Lower lobe of right lung (tissue), 2 donors: ENCODE measurements at regions not wholly inside any gene's neighbourhood (a gene's known extent, or its start where the extent isn't known, plus 50 kb on each side); places are given as distances from the start of the nearest gene placed in this dataset.
"Not testable (repeated sequence)": the region's sequence is repeated elsewhere in the genome, so short reads cannot be mapped to it uniquely, and the experiment has no call there.

Source experiments
- ATAC-seq, 2 donors: fragments of 200-7000 bp; cut with Tn5 transposase; one replicate each; pipeline ENCODE4 v1.9.1; 2020 to 2022; ENCODE audit warnings: mild to moderate bottlenecking in 2 of 2, moderate library complexity in 2 of 2
- DNase-seq: peaks from one replicate; pipeline ENCODE4 v3.0.0-alpha.2; 2020
- H3K27ac ChIP-seq: fragments of 200-600 bp; one replicate; pipeline ENCODE4 v1.8.0; 2022
- H3K27me3 ChIP-seq: fragments of 200-600 bp; one replicate; pipeline ENCODE4 v1.8.0; 2022; ENCODE audit warnings: low read depth
- H3K36me3 ChIP-seq: fragments of 200-600 bp; one replicate; pipeline ENCODE4 v1.8.0; 2022; ENCODE audit warnings: mild to moderate bottlenecking
- H3K4me1 ChIP-seq: fragments of 200-600 bp; one replicate; pipeline ENCODE4 v1.8.0; 2022
- H3K4me3 ChIP-seq: fragments of 200-600 bp; one replicate; pipeline ENCODE4 v1.8.0; 2022; ENCODE audit warnings: mild to moderate bottlenecking
- H3K9me3 ChIP-seq: fragments of 200-600 bp; one replicate; pipeline ENCODE4 v1.8.0; 2022
- CTCF ChIP-seq: fragments of 200-600 bp; IDR thresholded peaks from one replicate; pipeline ENCODE4 v1.8.0; 2022; ENCODE audit warnings: antibody characterized with exemption, mild to moderate bottlenecking
- intact Hi-C: fragments of 100-400 bp; cut with DNase I; formaldehyde crosslinking; loops from one replicate; pipeline ENCODE4 v1.11.0; 2022
- donor health status: DM: no; HTN: yes; CAD: no; lungs with severe emphysema.

- Histone ChIP-seq H3K27me3 (no peaks in the 10 kb centered on the region), H3K9me3 (no peaks in the 10 kb centered on the region), H3K4me1 (no peaks in the 10 kb centered on the region), H3K4me3 (no peak overlapping the region), H3K36me3 (no peaks in the 10 kb centered on the region), H3K27ac (no peak overlapping the region)
- intact Hi-C loops: no loop called here
- TF ChIP-seq CTCF: no peak
- ATAC-seq: no peak
- DNase-seq: no peak
Measured at GRCh38 chrY:9260426-9260825, 76.8 kb upstream of the TSPY4 start.

GRCh38 chrY:9265551-9265950 is 71.7 kb upstream of the TSPY4 start:
- Histone ChIP-seq H3K36me3 (no peaks in the 10 kb centered on the region), H3K9me3 (no peaks in the 10 kb centered on the region), H3K4me1 (no peaks in the 10 kb centered on the region), H3K4me3 (no peak overlapping the region), H3K27me3 (no peaks in the 10 kb centered on the region), H3K27ac (no peak overlapping the region)
- DNase-seq: no peak
- no peak for TF ChIP-seq CTCF
- intact Hi-C loops: no loop called here
- no peak for ATAC-seq

GRCh38 chrY:9270351-9270750 is 66.9 kb upstream of the TSPY4 start:
- H3K4me1 ChIP-seq, H3K27ac ChIP-seq, ATAC-seq, H3K4me3 ChIP-seq, intact Hi-C loops, DNase-seq, H3K36me3 ChIP-seq, H3K27me3 ChIP-seq, H3K9me3 ChIP-seq: not testable (repeated sequence)

GRCh38 chrY:9272847-9273246 is 64.4 kb upstream of the TSPY4 start:
- H3K4me3 ChIP-seq, DNase-seq, H3K27ac ChIP-seq, intact Hi-C loops, H3K36me3 ChIP-seq, H3K4me1 ChIP-seq, H3K9me3 ChIP-seq, ATAC-seq, H3K27me3 ChIP-seq: not testable (repeated sequence)

GRCh38 chrY:9278842-9279241 is 58.4 kb upstream of the TSPY4 start:
- H3K9me3 ChIP-seq, H3K4me3 ChIP-seq, DNase-seq, H3K27me3 ChIP-seq, intact Hi-C loops, ATAC-seq, H3K36me3 ChIP-seq, H3K27ac ChIP-seq, H3K4me1 ChIP-seq: not testable (repeated sequence)
